OCI-M2 (cell line): ENCODE measurements at regions not wholly inside any gene's neighbourhood (a gene's known extent, or its start where the extent isn't known, plus 50 kb on each side); places are given as distances from the start of the nearest gene placed in this dataset.

ENCODE experiments used
- DNase-seq: peaks from one replicate; lab custom pipeline; 2025; ENCODE audit not compliant: unreplicated experiment; lab: John Stamatoyannopoulos, UW

DNA sequence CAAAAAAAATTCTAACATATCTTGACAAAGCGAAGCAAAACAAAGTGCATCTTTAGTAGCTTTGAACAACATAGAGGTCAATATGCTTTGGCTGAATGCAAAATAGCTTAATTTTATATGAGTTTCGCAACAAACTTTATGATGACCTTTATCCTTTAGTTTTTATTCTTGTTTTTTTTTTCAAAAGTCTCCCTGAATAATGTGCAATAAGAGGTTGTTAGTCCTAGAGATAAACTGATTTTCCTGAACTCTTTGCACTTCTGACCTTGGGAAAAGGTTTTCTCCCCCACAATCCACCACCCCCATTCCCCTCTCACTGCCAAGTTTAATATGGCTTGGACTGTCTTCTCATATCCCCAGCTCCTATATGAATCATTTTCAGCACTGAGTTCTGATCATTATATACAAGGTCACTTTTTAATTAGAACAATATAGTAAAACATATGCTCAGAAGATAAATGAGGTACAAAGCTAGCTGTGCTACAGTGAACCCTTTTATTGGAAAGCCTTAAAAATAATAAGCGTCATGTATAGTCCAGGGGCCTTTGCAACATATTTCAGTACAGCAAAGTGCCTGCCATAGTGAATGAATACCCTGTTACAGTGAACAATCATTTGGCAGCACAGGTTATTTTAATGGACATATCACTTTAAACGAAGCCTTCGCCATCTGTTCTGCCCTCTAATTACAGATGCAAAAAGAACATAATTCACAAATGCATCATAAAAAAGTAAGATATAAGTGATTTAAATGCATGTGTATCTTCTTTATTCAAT lies 496.3 kb upstream of the NR2F2 start:
- DNase-seq = no peak

DNA sequence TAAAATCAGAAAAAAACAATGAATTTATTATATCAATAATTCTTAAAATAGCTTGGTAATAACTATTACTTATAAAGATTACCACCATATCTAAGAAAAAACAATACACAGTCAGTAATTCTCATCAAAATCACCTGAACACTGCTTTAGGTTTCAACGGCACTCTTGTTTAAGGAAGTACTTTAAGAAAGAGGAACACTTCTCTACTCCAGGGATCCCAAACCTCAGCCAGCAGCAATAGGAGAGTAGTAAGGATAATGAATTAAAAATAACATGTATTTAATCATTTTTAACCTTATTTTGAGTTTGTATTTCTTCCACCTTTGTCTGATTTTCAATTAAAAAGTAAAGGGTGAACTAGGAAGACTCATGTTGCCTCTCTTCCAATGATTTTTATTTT lies 494.0 kb upstream of the NR2F2 start:
- no peak for DNase-seq

DNA sequence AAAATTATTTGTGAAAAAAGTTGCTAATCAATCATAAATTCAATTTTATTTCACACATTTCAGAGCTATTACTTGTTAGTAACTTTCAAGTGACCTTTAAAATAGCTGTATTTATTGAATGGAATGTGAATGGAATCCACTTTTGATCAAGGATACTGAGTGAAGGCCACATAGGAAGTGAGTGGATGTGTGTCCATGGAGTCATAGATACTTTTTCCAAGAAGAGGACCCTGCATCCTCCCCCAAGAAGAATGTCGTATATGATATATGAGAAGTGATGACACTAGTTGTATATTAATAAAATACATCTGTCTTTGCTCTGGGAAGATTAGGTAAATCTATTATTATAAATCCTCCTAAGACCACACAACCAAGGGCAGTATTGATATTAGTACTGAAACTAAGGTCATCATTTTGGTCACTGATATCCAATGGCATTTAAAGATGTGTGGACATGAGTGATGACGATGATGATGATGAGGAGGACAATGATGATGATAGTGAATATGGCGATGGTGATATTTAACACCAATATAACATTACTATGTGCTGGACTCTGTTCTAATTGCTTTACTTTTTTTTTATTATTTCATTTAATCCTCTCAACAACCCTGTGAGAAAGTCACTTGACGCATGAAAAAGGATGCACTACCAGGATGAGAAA lies 493.0 kb upstream of the NR2F2 start:
- DNase-seq = no peak

DNA sequence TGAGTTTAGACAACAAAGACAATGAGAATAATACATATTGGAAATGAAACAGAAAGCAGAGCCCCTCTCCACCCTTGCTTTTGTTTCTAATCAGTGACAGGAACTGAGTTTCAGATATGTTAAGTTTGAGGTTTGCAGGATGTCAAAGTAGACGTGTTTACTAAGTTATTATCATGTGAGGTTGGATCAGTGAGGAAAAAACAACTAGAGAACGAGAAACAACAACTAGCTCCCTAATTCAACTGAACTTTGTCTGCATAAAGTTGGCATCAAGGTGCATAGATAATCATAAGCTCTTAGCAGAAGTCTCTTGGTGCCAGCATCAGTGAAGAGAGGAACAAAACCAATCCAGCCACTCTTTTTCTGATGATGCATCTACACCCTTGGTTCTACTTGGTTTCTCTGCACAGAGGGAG lies 491.1 kb upstream of the NR2F2 start:
- DNase-seq = no peak

DNA sequence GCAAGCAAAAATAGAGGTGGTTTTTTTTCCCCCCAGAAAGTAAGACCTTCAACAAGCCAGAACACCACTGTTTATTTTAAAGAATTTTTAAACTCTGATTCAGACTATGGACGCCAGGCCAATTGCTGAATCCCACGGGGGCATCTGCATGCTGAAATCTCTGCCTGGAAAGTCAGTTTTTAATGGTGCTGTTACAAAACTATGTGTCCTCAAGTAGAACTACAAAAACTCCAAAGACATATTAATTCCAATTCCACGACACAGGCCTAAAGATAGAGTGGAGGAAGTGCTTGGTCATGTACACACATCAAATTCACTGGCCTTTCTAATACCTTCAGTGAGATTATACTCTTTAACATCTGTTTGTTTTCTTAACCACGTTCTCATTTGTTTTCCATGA lies 490.5 kb upstream of the NR2F2 start:
- no peak for DNase-seq

DNA sequence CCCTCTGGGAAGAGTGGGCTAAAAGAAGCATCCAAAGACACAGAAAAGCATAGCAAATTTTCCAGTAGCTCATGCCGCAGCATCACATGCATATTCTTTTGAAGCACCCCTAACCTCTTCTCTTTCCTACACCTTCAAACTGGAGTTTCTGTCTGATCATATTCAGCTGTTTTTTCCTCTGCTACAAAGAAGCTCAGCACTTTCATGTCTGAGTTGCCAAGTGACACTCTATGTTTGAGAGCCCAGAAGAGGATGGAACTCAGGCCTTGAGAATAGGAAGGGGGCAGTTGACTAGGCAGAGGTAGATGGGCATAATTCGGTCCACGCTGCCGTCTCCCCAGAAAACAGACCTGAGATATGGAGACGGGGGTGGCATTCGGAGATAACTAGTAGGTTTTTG lies 489.6 kb upstream of the NR2F2 start:
- DNase-seq = no peak

DNA sequence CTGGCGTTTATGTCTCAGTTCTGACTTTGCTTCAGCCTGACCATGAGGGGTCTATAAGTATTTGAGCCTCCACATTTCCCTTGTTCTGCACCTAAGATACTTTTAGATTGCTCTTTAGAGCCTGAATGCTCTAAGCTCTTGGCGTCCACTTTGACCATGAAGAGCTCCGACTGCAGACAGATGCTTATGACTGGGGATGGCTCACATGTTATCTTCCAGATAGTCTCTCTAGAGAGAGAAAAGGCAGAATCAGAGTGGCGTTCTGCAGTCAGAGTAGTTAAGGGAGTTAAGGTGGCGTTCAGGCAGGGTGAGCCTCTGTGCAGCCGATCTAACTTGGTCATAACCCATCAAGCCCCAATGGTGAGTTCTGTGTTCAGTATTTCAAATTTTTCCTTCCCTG lies 487.9 kb upstream of the NR2F2 start:
- no peak for DNase-seq

DNA sequence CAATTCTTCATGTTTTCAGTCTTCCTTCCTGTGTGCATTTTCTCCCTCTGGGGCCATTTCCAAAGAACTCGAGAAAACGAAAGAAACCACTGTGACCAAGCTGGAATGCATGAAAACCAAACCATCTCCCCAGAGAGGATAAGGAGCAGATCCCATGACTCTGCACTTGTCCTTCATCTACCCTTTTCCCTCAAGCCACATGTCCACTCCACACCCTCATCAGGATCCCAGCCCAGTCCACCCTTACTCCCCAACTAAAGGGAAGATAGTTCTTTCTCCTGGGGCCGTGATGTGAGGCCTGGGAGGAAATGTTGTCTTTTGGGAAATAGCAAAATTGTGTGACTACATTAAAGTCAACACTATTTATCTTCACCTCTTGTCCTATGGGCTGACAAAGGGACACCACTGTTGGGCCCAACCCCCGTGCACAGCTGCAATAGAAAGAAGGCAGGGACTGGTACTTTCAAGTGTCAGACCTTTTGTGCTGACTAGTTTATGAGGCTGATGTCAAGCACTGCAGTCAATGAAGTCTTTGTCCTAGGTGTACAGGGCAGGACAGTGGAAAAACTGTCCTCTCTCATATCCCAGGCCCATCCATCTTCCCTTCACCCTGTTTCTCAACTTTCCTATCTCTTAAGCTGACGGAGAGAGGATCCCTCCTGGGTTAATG lies 487.1 kb upstream of the NR2F2 start:
- no peak for DNase-seq

DNA sequence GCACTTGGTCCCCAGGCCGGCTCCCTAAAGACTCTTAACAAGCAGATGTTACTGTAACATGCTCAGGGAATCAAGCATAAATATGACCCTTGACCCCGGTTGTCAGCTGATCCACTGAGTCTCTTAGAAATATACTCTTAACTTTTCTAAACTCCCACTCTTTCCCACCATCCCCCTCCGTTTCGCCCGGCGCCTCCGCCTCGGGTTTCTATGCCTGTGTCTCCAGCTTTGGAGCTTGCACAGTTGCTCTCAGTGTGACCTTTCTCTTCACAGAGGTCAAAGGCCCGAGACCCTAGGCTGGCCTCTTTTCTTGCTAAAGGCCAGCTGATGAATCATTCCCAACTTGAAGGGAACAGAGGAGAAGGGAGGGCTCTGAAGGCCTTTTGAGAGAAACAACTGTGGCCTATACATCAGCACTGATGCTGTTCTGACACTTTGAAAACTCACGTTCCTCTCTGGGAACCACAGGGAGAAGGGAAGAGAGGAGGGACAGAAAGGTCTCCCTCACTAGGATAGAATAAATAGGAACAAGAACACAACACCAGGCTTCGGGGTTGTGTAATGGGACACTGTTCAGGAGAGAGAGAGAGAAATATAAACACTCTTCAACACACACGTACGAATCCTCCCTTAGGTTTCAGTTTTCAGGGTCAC lies 484.5 kb upstream of the NR2F2 start:
- no peak for DNase-seq

DNA sequence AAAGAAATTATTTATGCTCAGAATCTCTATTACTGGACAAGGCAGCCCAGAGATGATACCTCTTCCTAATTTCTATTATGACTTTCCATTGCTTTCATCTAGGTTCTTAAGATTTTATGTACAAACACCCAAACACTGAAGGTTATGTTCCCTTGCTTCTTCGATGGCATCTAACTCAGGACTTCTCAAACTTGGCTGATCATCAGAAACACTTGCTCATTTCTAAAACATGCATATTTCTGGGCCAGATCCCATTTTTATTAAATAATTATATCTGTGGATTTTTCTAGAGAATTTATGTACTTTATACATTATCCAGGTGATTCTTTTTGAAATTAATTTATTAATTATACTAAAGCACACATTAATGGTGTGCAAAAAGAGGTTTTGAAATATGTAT lies 482.4 kb upstream of the NR2F2 start:
- no peak for DNase-seq

DNA sequence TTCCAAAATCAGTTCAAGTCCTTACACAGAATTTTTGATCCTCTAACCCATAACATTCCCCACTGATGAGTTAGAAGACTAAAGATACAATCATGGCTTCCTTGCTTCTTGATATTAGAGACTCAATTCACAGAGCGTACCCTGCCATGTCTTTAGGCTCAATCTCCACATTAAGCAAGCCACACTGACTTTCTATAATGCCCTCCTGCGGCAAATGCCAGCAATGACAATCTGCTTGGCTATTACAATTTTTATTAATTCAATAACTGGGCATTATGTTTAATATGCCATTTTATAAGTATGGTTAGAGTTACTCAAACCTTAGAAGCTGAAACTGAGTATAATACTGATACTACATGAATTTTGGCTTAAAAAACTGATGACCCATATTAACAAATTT lies 479.7 kb upstream of the NR2F2 start:
- no peak for DNase-seq

DNA sequence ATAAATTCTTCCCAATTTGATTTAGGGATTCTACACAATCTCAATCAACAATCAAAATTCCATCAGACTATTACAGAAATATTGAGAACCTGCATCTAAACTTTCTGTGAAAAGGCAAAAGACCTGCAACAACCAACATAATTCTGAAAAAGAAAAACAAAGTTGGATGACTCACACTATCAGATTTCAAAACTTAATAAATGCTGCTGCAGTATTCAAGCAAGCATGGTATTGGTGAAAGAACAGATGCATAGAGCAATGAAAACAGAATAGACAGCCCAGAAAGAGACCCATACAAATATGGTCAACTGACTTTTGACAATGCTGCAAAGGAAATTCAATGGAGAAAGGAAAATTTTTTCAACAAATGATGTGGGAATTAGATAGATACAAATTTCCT lies 477.1 kb upstream of the NR2F2 start:
- DNase-seq = no peak

DNA sequence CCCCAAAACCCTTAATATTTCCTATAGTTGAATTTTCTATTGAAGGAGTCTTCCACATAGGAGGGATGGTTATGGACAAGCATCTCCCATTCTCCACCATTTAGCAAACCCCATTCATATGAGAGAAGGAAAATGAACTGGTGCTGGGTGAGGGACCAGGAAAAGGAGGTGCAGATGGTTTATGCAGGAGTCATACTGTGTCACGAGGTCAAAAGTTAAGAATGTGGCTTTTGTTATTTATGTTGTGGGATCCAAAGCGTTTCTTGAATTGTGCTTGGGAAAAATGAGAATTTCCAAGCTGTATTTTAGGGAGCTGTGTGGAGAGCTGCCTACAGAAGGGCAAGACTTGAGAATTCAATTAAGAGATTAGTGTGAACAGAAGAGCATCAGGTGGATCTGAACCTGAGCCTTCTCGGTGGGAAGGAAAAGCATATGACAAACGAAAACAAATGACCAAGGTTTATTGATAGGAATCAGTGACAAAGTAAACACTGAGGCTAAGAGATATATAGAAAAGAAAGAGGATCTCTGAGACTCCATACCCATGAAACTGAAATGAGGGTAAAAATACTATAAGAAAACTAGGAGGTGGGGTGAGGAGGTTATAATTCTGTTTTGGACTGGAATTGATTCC lies 473.3 kb upstream of the NR2F2 start:
- DNase-seq = no peak

DNA sequence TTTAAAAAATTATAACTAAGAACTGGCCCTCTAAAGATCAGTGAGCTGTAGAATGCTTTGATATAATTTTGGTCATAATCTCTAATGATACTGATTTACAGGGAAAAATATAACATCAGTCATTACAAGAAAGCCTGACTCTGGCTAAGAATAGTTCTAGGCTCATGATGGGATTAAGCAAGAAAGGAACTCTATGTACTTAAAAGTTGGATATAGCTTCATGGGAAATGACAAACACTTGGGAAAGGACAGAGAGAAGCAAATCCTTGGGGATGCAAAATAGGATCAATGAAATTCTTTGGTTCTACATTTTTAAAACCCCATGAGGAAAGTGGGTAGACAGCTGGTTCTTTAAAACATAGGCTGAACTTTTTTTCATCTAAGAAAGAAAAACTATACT lies 472.7 kb upstream of the NR2F2 start:
- no peak for DNase-seq

DNA sequence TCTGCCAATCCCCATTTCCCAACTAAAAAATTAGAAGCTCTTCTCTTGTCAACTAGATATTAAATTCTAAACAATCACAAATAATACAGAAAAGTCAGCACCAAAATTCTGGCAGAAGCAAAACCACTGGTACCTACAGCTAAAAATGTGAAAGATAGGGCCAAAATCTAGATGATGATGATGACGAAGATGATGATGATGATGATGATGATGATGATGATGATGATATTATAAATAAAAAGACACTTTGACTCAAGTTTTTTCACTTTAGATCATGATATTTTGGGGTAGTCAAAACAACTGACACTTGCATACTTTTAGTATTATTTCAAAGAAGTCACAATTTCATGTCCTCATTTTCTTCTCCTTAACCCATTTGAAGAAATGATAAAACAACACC lies 470.1 kb upstream of the NR2F2 start:
- DNase-seq = no peak

DNA sequence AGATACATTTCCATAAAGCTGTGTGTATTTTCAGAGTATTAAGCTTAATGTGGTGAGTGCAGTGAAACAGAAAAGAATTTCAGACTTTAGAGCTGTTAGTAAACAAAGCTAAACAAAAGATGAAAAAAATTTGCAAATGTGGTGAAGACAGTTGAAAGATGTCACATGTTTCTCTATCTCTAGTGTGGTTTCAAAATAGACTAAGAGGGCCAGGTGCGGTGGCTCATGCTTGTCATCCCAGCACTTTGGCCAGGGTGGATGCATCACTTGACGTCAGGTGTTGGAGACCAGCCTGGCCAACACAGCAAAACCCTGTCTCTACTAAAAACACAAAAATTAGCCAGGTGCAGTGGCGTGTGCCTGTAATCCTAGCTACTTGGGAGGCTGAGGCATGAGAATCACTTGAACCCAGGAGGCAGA lies 466.0 kb upstream of the NR2F2 start:
- no peak for DNase-seq

DNA sequence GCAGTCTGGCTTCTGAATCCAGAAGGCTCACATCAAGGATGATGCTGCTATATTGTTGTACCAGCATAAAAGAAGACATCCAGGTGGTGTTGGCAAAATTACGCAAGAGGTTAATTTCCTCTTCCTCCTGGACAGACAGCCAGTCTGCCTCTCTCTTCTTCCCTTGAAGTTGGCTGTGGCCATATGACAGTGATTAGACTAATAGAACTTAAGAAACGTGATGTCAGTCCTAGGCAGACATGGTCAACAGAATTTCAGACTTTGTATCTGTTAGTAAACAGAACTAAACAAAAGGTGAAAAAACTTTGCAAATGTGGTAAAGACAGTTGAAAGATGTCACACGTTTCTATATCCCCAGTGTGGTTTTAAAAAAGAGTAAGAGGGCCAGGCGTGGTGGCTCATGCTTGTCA lies 465.2 kb upstream of the NR2F2 start:
- no peak for DNase-seq

DNA sequence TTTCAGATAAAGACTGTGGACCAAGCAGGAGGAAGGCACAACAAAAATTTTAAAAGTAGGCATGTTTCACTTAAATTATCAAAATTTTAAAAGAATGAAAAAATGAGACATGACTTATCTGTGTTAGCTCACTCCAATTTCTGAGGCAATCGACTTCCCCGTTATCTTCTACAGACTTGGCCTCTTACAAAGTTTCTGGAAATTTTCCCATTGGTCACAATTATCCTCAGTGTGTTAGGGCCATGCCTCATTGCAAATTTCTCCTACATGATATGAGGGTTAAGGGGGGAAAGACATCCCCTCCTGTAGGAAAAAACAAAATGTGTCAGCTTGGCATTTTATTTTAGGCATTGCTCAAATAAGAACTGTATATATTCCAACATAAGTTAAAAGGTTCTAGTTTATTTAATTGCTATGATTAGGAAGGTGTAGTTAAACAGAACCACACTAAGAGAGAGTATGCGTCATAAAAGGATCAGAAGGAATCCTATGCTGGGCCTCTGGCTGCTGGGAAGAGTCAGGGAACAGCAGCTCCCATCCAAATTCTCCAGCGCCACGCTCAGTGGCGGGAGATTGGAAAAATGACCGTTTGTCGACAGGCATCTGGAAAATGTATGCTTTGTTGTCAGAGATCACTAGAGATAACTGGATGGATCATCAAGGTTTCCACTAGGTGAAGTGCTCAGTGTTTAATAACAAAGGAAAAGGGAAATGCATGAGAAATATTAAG lies 463.6 kb upstream of the NR2F2 start:
- no peak for DNase-seq

DNA sequence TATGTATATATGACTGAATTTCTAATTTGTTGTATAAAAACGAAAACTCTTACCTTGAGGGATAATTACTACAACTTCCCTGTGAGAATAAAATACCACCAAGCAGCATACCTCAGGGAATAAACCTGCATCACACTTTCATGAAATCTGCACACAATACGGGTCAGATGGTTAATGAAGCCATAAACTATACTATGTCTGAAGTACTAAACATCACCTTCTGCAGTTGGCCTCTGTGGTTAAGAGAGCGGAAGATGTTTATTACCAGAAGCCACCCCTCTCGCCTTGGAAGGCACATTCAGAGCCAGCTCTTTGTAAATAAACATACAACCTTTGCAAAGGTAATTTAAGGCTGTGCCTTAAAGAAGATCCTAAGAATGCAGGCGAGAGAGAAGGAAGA lies 462.1 kb upstream of the NR2F2 start:
- DNase-seq = no peak

DNA sequence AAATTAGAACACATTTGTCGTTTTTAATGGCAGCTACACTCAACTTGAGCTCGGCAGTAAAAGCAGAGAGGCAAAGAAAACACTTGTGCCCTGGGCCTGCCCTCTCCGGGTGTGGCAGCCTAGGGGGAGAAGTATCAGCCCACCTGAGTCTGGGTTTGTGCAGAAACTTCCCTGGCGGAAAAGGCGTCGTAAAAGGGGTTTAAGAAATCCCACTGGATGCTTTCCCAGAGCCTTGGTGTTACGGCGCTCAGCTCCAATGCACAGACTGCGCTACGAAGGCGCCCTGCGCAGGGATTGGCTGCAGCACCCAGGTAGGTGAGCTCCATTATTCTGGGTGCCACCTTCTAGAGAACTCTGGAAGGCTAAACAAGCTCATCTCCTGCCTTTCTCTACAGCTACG lies 461.5 kb upstream of the NR2F2 start:
- no peak for DNase-seq

DNA sequence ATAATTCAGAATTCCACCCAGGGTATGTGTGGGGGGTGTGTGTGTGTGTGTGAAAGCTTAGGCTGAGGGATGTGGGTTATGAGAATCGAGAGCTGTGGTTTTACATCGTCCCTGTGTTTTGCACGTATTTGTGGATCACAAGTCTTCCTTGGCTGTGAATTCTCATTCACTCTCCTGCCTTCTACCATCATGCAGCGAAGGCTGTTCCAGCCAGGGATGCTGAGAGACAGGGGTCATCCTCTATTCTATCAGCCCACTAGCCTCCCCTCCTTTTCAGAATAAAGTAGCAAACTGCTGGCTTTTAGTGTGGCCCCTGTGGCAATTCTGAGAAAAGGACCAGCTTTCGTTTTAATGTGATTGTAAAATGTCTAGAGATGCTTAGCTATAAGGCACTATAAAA lies 460.6 kb upstream of the NR2F2 start:
- no peak for DNase-seq
